A549 (cell line): ENCODE measurements at regions not wholly inside any gene's neighbourhood (a gene's known extent, or its start where the extent isn't known, plus 50 kb on each side); places are given as distances from the start of the nearest gene placed in this dataset.

Experiments
- ATAC-seq, 2 experiments: fragments of 200-7000 bp in 1 of 2; fragments of >200 bp in 1 of 2; cut with Nextera tagmentation in 1 of 2; cut with Tn5 transposase in 1 of 2; 3 replicates each; pipeline versions ENCODE4 v1.8.0 to v1.9.1; 2018 to 2020; ENCODE audit warnings: mild to moderate bottlenecking in 1 of 2, moderate library complexity in 1 of 2
- CTCF ChIA-PET: fragments of 300-600 bp; sonication (Branson Sonifier 250); formaldehyde crosslinking; extraction: SDS; loops from one replicate; lab custom pipeline; 2021; ENCODE audit warnings: antibody characterized with exemption, inconsistent platforms; lab: Yijun Ruan, JAX
- POLR2A ChIA-PET: fragments of 350-600 bp; formaldehyde crosslinking; extraction: SDS; loops from one replicate; lab custom pipeline; 2021; ENCODE audit warnings: antibody characterized with exemption, inconsistent platforms; lab: Yijun Ruan, JAX
- DNase-seq, 2 experiments: peaks; one replicate each; pipeline versions ENCODE4 v3.0.0 to v3.0.0-alpha.2; 2011 to 2016; ENCODE audit warnings: low read depth in 1 of 2, low spot score in 1 of 2
- FAIRE-seq: peaks from 2 replicates; lab custom pipeline; 2011; peaks lifted over from hg19 to GRCh38; lab: Jason Lieb, UNC
- H3K27ac ChIP-seq, 2 experiments: fragments of >200 bp; sonication (Bioruptor Twin); formaldehyde crosslinking; 3 replicates each; pipeline ENCODE4 v1.5.1; 2016 to 2017
- H3K4me1 ChIP-seq: fragments of >200 bp; sonication (Bioruptor Twin); formaldehyde crosslinking; 3 replicates; pipeline ENCODE4 v1.6.1; 2016
- H3K4me2 ChIP-seq: fragments of >200 bp; sonication (Bioruptor Twin); formaldehyde crosslinking; 3 replicates; pipeline ENCODE4 v1.6.1; 2016
- H3K4me3 ChIP-seq: fragments of >200 bp; sonication (Bioruptor Twin); formaldehyde crosslinking; 3 replicates; pipeline ENCODE4 v1.5.1; 2016
- H3K9me3 ChIP-seq: fragments of >200 bp; sonication (Bioruptor Twin); formaldehyde crosslinking; 3 replicates; pipeline ENCODE4 v1.6.1; 2016
- ATOH8 ChIP-seq: fragments of 250-450 bp; sonication (Bioruptor Pico); IDR thresholded peaks from 2 replicates; pipeline ENCODE4 v1.5.0; 2020; ENCODE audit warnings: low read depth, mild to moderate bottlenecking, moderate library complexity
- BCL3 ChIP-seq: fragments of >200 bp; sonication (Bioruptor Twin); formaldehyde crosslinking; IDR thresholded peaks from 3 replicates; pipeline ENCODE4 v1.6.1; 2016
- CBX8 ChIP-seq: fragments of 200-600 bp; sonication (generic); IDR thresholded peaks from 2 replicates; pipeline ENCODE4 v1.6.1; 2016
- CEBPB ChIP-seq, 2 experiments: fragments of >200 bp in 1 of 2; sonication (Bioruptor Twin) in 1 of 2; formaldehyde crosslinking in 1 of 2; IDR thresholded peaks; 2 replicates each; pipeline ENCODE4 v1.6.1; 2012 to 2016
- E2F6 ChIP-seq: IDR thresholded peaks from 2 replicates; pipeline ENCODE4 v1.6.1; 2012; ENCODE audit warnings: low read depth, borderline replicate concordance
- EHMT2 ChIP-seq: fragments of 200-600 bp; sonication (generic); IDR thresholded peaks from 2 replicates; pipeline ENCODE4 v1.6.1; 2016; ENCODE audit warnings: antibody characterized with exemption, low read depth, mild to moderate bottlenecking, moderate library complexity
- ELK1 ChIP-seq: fragments of 150-350 bp; IDR thresholded peaks from 2 replicates; pipeline ENCODE4 v1.6.1; 2014; ENCODE audit warnings: low read depth, mild to moderate bottlenecking, low read length
- HDAC2 ChIP-seq: fragments of 200-600 bp; sonication (generic); IDR thresholded peaks from 2 replicates; pipeline ENCODE4 v1.6.1; 2016
- HMGXB4 ChIP-seq: fragments of 250-450 bp; sonication (Bioruptor Pico); IDR thresholded peaks from 2 replicates; pipeline ENCODE4 v1.5.0; 2021; ENCODE audit warnings: mild to moderate bottlenecking, moderate library complexity, borderline replicate concordance
- HOXB5 ChIP-seq: fragments of 250-450 bp; sonication (Bioruptor Pico); IDR thresholded peaks from 2 replicates; pipeline ENCODE4 v1.5.0; 2020; ENCODE audit warnings: mild to moderate bottlenecking, moderate library complexity
- JUNB ChIP-seq: fragments of >200 bp; sonication (Bioruptor Twin); formaldehyde crosslinking; IDR thresholded peaks from 2 replicates; pipeline ENCODE4 v1.6.1; 2016
- KDM5A ChIP-seq: fragments of 200-600 bp; sonication (generic); IDR thresholded peaks from 2 replicates; pipeline ENCODE4 v1.6.1; 2016; ENCODE audit warnings: antibody characterized with exemption, mild to moderate bottlenecking
- MAFK ChIP-seq: fragments of 450-650 bp; IDR thresholded peaks from 2 replicates; pipeline ENCODE4 v1.6.1; 2014; ENCODE audit not compliant: partially characterized antibody
- NFE2L2 ChIP-seq: fragments of 150-350 bp; conservative IDR thresholded peaks from 2 replicates; pipeline ENCODE4 v1.6.1; 2014; ENCODE audit warnings: low read length
- PBX3 ChIP-seq: IDR thresholded peaks from 2 replicates; pipeline ENCODE4 v1.6.1; 2012
- RCOR1 ChIP-seq: fragments of 150-350 bp; IDR thresholded peaks from 2 replicates; pipeline ENCODE4 v1.6.1; 2014; ENCODE audit warnings: antibody characterized with exemption, low read length, low read depth
- SREBF2 ChIP-seq: fragments of 450-650 bp; IDR thresholded peaks from 2 replicates; pipeline ENCODE4 v1.6.1; 2014; ENCODE audit warnings: mild to moderate bottlenecking, moderate library complexity
- TP53 ChIP-seq: fragments of 250-450 bp; sonication (Bioruptor Pico); IDR thresholded peaks from 2 replicates; pipeline ENCODE4 v1.5.0; 2021; ENCODE audit warnings: mild to moderate bottlenecking, moderate library complexity
- ZNF302 ChIP-seq: fragments of 250-450 bp; sonication (Bioruptor Pico); IDR thresholded peaks from 2 replicates; pipeline ENCODE4 v1.9.0; 2021; ENCODE audit warnings: inconsistent platforms, mild to moderate bottlenecking, moderate library complexity
- WGBS: methylation state at CpG from one replicate; pipeline ENCODE4 v1.1.6; 2017; ENCODE audit errors: missing lambda C conversion rate; 5-methylcytosine and 5-hydroxymethylcytosine counted together

GRCh38 chr5:89283728-89284493 lies 400.9 kb upstream of the MEF2C start (continued):
- TF ChIP-seq E2F6 (no peak), HMGXB4 (CRISPR knock-in tag) (no peak), HOXB5 (no peak), ZNF302 (CRISPR knock-in tag) (no peak), CEBPB (IDR thresholded peaks at IDR 0.05) (no peak), JUNB (no peak)

- no peaks in the 10 kb centered on the region for H3K4me1 ChIP-seq
- WGBS = 27% methylated on average over 3 of the region's 3 CpGs
- POLR2A ChIA-PET = no interaction called here
- no peak for TF ChIP-seq ATOH8 (CRISPR knock-in tag)
- no peak for TF ChIP-seq CBX8
- no peak for TF ChIP-seq KDM5A
- no peak for TF ChIP-seq ELK1
- TF ChIP-seq E2F6 = no peak
- no peak for TF ChIP-seq TP53
- no peak for TF ChIP-seq RCOR1
- TF ChIP-seq NFE2L2 = no peak
- TF ChIP-seq BCL3 = no peak
- TF ChIP-seq PBX3 = no peak
- no peak for TF ChIP-seq SREBF2
- no peak for TF ChIP-seq HMGXB4 (CRISPR knock-in tag)
- TF ChIP-seq HDAC2 = no peak
- no peak for TF ChIP-seq MAFK
- TF ChIP-seq EHMT2 = no peak
- H3K9me3 ChIP-seq = no peaks in the 10 kb centered on the region
- no peak overlapping the region for H3K4me3 ChIP-seq
- DNase-seq (no peak), FAIRE-seq (no peak), ATAC-seq (no peak)
- H3K4me2 ChIP-seq = no peak overlapping the region
- CTCF ChIA-PET = interaction anchor here (1.0 kb wide), 1 partner anchor 12 kb away, joined by 3 read pairs; no protein-coding TSS in a partner anchor
- no peak overlapping the region for H3K27ac ChIP-seq
These were observed 399.8 kb upstream of the MEF2C start for GRCh38 chr5:89282554-89283510.
